ENCODE measurements at regions not wholly inside any gene's neighbourhood (a gene's known extent, or its start where the extent isn't known, plus 50 kb on each side); places are given as distances from the start of the nearest gene placed in this dataset.

DNA sequence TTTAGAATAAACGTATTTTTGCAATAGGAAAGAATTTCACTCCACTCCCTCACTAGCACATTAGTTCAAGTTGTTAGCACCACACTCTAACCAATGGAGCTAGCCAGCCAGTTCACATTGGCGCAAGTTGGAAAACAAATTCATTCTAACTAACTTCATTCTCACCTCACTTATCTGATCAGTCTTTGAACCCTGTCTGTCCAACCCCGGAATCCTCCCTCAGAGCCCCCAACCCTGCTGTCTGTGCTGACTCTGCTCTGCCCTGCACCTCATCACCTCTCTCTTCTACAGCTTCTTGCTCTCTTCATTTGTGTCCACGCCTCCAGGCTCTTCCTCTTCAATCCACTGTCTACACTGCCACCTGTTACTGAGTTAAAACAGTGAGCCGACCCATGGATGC lies 356.5 kb downstream of the IRS1 start:
- TF ChIP-seq POLR2AphosphoS5 (IDR thresholded peaks at IDR 0.05; ENCODE audit: low read depth, low read length) (no peak), TCF7L2 (IDR thresholded peaks at IDR 0.05; ENCODE audit: low read depth, low read length) (no peak), SIN3A (IDR thresholded peaks at IDR 0.05; ENCODE audit: borderline replicate concordance, insufficient read depth, low read depth, low read length) (no peak)
- TF ChIP-seq, protein P1, sequence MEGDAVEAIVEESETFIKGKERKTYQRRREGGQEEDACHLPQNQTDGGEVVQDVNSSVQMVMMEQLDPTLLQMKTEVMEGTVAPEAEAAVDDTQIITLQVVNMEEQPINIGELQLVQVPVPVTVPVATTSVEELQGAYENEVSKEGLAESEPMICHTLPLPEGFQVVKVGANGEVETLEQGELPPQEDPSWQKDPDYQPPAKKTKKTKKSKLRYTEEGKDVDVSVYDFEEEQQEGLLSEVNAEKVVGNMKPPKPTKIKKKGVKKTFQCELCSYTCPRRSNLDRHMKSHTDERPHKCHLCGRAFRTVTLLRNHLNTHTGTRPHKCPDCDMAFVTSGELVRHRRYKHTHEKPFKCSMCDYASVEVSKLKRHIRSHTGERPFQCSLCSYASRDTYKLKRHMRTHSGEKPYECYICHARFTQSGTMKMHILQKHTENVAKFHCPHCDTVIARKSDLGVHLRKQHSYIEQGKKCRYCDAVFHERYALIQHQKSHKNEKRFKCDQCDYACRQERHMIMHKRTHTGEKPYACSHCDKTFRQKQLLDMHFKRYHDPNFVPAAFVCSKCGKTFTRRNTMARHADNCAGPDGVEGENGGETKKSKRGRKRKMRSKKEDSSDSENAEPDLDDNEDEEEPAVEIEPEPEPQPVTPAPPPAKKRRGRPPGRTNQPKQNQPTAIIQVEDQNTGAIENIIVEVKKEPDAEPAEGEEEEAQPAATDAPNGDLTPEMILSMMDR (IDR thresholded peaks at IDR 0.05) = no peak
- TF ChIP-seq, protein P2, sequence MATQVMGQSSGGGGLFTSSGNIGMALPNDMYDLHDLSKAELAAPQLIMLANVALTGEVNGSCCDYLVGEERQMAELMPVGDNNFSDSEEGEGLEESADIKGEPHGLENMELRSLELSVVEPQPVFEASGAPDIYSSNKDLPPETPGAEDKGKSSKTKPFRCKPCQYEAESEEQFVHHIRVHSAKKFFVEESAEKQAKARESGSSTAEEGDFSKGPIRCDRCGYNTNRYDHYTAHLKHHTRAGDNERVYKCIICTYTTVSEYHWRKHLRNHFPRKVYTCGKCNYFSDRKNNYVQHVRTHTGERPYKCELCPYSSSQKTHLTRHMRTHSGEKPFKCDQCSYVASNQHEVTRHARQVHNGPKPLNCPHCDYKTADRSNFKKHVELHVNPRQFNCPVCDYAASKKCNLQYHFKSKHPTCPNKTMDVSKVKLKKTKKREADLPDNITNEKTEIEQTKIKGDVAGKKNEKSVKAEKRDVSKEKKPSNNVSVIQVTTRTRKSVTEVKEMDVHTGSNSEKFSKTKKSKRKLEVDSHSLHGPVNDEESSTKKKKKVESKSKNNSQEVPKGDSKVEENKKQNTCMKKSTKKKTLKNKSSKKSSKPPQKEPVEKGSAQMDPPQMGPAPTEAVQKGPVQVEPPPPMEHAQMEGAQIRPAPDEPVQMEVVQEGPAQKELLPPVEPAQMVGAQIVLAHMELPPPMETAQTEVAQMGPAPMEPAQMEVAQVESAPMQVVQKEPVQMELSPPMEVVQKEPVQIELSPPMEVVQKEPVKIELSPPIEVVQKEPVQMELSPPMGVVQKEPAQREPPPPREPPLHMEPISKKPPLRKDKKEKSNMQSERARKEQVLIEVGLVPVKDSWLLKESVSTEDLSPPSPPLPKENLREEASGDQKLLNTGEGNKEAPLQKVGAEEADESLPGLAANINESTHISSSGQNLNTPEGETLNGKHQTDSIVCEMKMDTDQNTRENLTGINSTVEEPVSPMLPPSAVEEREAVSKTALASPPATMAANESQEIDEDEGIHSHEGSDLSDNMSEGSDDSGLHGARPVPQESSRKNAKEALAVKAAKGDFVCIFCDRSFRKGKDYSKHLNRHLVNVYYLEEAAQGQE (IDR thresholded peaks at IDR 0.05; ENCODE audit: insufficient read depth in 1 of 2, low read depth in 2 of 2, low read length in 1 of 2) = no peak

Measured in Panc1 (cell line).